HG03159 (cell line): ENCODE measurements at regions not wholly inside any gene's neighbourhood (a gene's known extent, or its start where the extent isn't known, plus 50 kb on each side); places are given as distances from the start of the nearest gene placed in this dataset.
"Not testable (repeated sequence)": the region's sequence is repeated elsewhere in the genome, so short reads cannot be mapped to it uniquely, and the experiment has no call there.

Source experiments
- ATAC-seq: cut with Tn5 transposase; IDR thresholded peaks from one replicate; pipeline ENCODE4 v1.9.1; 2021; ENCODE audit warnings: mild to moderate bottlenecking, moderate library complexity; ENCODE audit not compliant: unreplicated experiment

GRCh38 chr13:60701895-60702294, 304.9 kb downstream of the TDRD3 start:
- no peak for ATAC-seq

GRCh38 chr13:60700994-60701393, 304.0 kb downstream of the TDRD3 start:
- ATAC-seq, result no peak

DNA sequence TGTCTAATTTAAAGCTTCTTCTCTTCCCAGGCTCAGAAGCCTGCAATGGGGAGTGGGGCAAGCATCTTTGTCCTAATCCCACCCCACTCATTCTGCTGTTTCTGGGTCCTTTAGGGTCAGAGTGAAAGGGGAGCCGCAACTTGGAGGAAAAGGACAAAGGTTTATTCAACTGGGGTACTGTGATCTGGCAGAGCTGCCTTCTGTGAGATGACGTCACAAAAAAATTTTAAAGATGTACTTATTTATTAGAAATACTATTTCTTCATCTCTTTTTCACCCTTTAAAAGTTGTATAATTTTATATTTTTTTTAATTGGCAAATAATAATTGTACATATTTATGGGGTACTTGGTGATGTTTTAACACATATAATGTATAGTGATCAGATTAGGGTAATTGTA, 302.6 kb downstream of the TDRD3 start:
- no peak for ATAC-seq

- ATAC-seq, result no peak
Measured at GRCh38 chr13:60696602-60697001, 299.6 kb downstream of the TDRD3 start.

DNA sequence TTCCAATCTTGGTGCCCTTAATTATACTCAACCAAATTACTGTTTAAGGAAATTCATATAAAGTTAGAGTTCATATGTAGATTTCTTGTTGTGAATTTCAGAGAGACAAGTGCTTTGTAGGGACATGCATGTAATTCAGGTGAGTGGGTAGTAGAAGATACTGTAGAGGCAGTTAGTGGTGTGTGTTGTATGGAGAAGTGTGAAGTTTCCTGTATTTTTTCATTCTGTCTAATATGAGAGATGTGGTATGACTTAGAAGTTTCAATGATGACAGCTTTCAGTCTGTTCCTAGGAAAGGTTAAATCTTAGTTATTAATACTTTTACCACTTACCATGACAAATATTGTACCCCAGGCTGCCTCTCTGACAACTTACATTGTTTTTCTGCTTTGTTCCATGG, 294.2 kb downstream of the TDRD3 start:
- ATAC-seq, result no peak

DNA sequence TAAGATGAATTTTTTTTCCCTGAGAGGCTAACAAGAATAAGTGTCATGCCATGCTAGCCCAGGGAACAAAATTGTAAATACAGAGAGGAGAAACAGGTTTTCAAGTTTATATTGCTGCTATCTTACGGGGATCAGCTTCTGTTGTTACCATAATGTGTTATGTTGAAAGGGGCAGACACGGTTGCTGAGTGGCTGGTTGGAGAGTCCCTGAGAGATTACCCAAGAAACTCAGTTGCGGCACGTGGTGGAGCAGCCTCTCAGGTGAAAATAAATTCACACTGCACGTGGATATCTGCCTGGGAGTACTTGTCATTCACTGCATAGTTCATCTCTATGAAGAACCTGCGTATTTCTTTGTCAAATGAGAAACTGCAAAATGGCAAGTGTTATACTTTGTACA, 293.6 kb downstream of the TDRD3 start:
- ATAC-seq, result no peak

DNA sequence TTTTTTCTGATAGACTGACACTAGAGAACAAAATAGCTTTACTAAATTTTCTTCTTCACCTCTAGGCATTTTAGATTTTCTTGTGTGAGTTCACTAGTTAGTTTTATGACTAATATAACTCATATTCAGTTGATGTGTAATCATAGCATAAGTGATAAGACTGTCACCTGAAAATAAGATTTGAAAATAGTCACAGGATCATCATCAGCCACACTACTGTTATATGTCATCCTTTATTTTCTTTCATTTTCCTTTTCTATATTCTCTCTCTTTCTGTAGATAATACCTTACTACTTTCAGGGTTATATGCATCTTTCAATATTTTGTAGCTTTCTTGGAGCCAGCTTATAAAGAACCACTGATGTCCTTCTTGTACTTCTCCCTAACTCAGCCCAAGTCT, 292.6 kb downstream of the TDRD3 start:
- peak; percentile 59 for ATAC-seq

- ATAC-seq, result no peak
Measured at GRCh38 chr13:60689076-60689475, 292.1 kb downstream of the TDRD3 start.

DNA sequence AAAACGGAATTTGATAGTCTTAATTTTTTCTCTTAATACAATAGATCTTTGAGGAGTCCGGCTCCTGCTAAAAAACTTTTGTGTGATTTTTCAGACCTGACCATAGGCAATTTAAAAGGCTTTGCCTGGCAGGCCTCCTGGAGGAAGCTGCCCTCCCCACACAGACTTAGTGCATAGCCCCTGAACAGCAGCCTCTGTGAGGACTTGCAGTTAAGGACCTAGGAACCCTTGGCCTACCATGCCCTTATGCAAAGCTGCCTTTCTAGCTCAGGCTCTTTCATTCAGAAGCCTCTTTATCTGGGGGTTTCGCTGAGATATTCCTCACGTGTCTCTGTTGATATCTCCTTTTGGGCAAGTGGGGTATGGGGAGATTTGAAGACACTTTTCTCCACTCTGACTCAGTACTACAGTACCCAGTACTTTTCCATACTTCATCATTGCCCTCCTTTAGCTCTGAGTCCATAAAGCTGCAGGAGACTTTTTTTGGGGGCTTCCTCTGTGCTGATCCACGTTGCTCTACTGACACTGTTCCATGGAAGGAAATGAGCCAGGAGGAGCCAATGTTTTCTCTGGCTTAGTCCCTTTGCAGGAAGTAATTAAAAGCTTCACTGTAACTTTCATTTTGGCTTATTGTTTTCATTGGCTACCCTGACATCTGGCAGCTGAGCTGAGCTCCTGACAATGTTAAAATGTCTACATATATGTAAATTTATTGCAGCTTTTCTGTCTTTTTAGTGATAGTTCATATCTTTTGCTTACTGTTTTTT, 283.1 kb downstream of the TDRD3 start:
- no peak for ATAC-seq

DNA sequence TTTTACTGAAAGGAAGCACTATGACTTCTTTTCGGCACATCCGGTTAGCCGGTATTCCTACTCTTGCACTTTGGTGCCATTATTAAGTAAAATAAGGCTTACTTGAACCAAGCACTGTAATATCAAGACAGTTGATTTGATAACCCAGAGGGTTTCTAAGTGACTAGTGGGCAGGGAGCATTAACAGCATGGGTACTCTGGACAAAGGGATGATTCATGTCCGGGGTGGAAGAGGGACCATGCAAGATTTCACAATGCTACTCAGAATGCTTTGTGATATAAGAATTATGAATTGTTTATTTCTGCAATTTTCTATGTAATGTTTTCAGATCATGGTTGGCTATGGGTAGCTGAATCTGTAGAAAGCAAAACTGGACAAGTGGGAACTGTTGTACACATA, 282.1 kb downstream of the TDRD3 start:
- no peak for ATAC-seq

DNA sequence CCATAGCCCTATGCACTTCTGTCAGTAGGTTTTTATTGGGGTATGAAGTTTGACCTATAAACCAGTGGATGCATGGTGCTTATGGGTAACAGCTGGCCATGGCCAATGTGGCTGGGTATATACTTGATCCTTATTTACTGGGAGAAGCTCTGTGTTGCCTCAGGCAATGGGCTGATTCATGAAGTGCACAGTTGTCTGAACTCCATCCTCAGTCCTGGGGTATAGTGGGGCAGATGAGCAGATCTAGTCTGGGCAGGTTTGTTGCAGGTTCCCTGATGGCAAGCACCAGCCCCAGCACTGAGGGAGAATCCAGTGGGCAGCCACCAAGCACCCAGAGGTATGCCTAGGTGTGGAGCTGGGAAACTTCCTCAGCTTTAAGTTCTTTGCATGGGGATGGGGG, 274.4 kb downstream of the TDRD3 start:
- no peak for ATAC-seq

GRCh38 chr13:60663788-60664187, 266.8 kb downstream of the TDRD3 start:
- ATAC-seq, result no peak

- ATAC-seq, result peak; percentile 67
Measured at GRCh38 chr13:60662595-60662994, 265.6 kb downstream of the TDRD3 start.

GRCh38 chr13:60661521-60661920, 264.5 kb downstream of the TDRD3 start:
- no peak for ATAC-seq

DNA sequence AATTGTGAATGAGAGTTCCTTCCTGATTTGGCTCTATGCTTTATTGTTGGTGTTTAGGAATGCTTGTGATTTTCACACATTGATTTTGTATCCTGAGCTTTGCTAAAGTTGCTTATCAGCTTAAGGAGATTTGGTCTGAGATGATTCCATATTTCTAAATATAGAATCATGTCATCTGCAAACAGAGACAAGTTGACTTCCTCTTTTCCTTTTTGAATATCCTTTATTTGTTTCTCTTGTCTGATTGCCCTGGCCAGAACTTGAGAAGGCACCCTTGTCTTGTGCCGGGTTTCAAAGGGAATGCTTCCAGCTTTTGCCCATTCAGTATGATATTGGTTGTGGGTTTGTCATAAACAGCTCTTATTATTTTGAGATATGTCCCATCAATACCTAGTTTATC, 260.6 kb downstream of the TDRD3 start:
- not testable (repeated sequence) for ATAC-seq

GRCh38 chr13:60655256-60655655, 258.2 kb downstream of the TDRD3 start:
- no peak for ATAC-seq

GRCh38 chr13:60654415-60654814, 257.4 kb downstream of the TDRD3 start:
- no peak for ATAC-seq

- no peak for ATAC-seq
Measured at GRCh38 chr13:60647547-60647946, 250.5 kb downstream of the TDRD3 start.

- ATAC-seq, result no peak
Measured at GRCh38 chr13:60646620-60647019, 249.6 kb downstream of the TDRD3 start.

GRCh38 chr13:60645676-60646075, 248.7 kb downstream of the TDRD3 start:
- peak; percentile 68 for ATAC-seq

- no peak for ATAC-seq
Measured at GRCh38 chr13:60642552-60642951, 245.5 kb downstream of the TDRD3 start.

DNA sequence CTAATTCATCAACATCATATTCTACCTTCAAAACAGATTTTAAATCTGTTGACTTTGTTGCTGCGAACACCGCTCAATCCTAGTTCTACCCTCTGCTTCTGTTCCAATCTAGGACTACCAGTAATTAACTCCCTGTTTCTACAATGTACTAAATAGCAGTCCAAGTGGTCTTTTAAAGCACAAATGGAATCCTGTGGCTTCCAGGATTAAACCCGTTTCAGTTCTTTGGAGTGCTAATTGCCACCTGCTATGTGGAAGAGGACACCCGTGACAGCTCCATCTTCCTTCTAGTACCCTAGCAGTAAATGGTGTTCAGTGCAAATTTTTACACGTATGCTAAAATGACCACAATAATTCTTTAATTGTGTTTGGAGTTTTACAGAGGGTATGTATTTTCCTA, 232.1 kb downstream of the TDRD3 start:
- ATAC-seq, result no peak

DNA sequence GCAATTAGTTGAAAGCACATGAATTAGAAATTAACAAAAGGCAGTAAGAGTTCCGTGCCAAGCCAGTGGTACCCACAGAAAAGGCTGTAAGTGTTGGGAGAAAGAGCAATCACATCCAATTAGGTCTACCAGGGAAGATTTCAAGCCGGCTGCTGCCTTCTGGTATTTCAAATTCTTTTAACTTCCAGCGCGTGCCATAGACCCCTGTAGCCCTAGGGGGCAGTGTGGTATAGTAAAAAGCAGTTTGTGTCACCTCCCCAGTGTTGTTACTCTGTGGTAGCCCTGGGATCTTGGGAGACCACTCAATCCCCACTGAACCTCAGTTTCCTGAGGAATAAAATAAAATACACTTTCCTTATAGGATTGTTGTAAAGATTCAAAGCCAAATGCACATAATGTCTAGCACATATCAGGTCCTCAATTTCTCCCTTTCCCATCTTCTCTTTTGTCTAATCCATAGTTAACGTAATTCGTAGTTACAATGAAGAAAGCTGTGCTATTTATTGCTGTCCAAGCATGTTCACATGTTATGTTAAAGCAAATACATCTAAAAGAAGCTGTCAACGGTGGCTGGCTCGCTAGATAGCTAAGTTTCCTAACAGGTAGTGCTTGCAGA, 230.2 kb downstream of the TDRD3 start:
- peak; percentile 92 for ATAC-seq
